Stomach (tissue), 8 donors: ENCODE measurements at regions not wholly inside any gene's neighbourhood (a gene's known extent, or its start where the extent isn't known, plus 50 kb on each side); places are given as distances from the start of the nearest gene placed in this dataset.

Source experiments
- DNase-seq, 2 donors: peaks; one replicate each; pipeline versions ENCODE4 v3.0.0 to v3.0.0-alpha.2; 2013 to 2019
- H3K27ac ChIP-seq, 5 donors: fragments of 200-600 bp in 4 of 5; sonication (generic) in 4 of 5; one replicate each; pipeline ENCODE4 v1.5.1; 2013 to 2019; ENCODE audit warnings: mild to moderate bottlenecking in 1 of 5, moderate library complexity in 1 of 5
- H3K27me3 ChIP-seq, 3 donors: fragments of 200-600 bp; sonication (generic); one replicate each; pipeline ENCODE4 v1.5.1; 2017 to 2019; ENCODE audit warnings: mixed run types in 1 of 3
- H3K36me3 ChIP-seq, 4 donors: fragments of 200-600 bp; sonication (generic); 1 replicate in 3 of 4; 2 replicates in 1 of 4; pipeline ENCODE4 v1.5.1; 2016 to 2019
- H3K4me1 ChIP-seq, 4 donors: fragments of 200-600 bp; sonication (generic); one replicate each; pipeline ENCODE4 v1.5.1; 2016 to 2019
- H3K4me3 ChIP-seq, 4 donors: fragments of 200-600 bp; sonication (generic) in 3 of 4; one replicate each; pipeline ENCODE4 v1.5.1; 2016 to 2019; ENCODE audit warnings: mild to moderate bottlenecking in 1 of 4
- H3K9me3 ChIP-seq, 4 donors: fragments of 200-600 bp; sonication (generic); one replicate each; pipeline ENCODE4 v1.5.1; 2016 to 2019
- EP300 ChIP-seq: sonication (generic); formaldehyde crosslinking; IDR thresholded peaks from one replicate; pipeline ENCODE4 v1.6.1; 2017; ENCODE audit warnings: antibody characterized with exemption
- POLR2A ChIP-seq, 4 donors: fragments of 450-650 bp; IDR thresholded peaks; one replicate each; pipeline ENCODE4 v1.6.1; 2016; ENCODE audit warnings: antibody characterized with exemption in 4 of 4, control low read depth in 2 of 4, mild to moderate bottlenecking in 1 of 4, moderate library complexity in 1 of 4
- POLR2AphosphoS5 ChIP-seq, 3 donors: sonication (generic); formaldehyde crosslinking; IDR thresholded peaks; one replicate each; pipeline ENCODE4 v1.6.1; 2016; ENCODE audit warnings: antibody characterized with exemption in 3 of 3
- WGBS, 5 donors: extraction: QIAGEN DNeasy Blood & Tissue Kit in 3 of 5; methylation state at CpG; one replicate each; pipeline versions ENCODE4 v1.1.5 to v1.1.7; 2013 to 2018; 5-methylcytosine and 5-hydroxymethylcytosine counted together
- intact Hi-C: fragments of 100-400 bp; cut with DNase I; formaldehyde crosslinking; loops from one replicate; pipeline ENCODE4 v1.15.1; 2023; ENCODE audit warnings: low total_unique reads
- TF ChIP-seq, protein P1 (sequence below), 7 experiments: fragments of 450-650 bp in 4 of 7; fragments of 200-600 bp in 3 of 7; sonication (generic) in 3 of 7; IDR thresholded peaks; one replicate each; pipeline ENCODE4 v1.5.1; 2016 to 2019; ENCODE audit warnings: antibody characterized with exemption in 7 of 7, control low read depth in 2 of 7, mild to moderate bottlenecking in 1 of 7
- donor health status: healthy with polysubstance abuse.
- donor health status: Bipolar disorder and iron deficiency.
- donor health status: healthy.

DNA sequence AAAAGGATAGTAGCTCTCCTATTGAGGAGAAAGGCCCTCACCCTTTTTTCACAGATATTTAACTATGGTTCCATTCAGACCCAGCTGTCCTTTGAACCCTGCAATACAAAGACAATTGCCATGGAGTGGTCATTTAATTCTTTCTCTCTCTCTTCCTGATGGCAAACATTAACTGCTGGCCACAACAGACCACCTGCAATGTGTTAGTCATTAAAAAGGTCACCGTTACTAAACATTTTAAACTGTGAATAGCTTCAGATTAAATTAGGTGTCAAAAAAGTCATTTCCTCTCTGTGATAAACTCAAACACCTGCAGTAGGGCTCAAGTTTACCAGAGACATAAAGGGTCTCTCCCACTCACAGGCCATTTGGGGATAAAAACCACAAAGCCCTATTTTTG lies 697.2 kb downstream of the TOX3 start:
- TF ChIP-seq POLR2AphosphoS5 (IDR thresholded peaks at IDR 0.05): no peak
- TF ChIP-seq, protein P1, sequence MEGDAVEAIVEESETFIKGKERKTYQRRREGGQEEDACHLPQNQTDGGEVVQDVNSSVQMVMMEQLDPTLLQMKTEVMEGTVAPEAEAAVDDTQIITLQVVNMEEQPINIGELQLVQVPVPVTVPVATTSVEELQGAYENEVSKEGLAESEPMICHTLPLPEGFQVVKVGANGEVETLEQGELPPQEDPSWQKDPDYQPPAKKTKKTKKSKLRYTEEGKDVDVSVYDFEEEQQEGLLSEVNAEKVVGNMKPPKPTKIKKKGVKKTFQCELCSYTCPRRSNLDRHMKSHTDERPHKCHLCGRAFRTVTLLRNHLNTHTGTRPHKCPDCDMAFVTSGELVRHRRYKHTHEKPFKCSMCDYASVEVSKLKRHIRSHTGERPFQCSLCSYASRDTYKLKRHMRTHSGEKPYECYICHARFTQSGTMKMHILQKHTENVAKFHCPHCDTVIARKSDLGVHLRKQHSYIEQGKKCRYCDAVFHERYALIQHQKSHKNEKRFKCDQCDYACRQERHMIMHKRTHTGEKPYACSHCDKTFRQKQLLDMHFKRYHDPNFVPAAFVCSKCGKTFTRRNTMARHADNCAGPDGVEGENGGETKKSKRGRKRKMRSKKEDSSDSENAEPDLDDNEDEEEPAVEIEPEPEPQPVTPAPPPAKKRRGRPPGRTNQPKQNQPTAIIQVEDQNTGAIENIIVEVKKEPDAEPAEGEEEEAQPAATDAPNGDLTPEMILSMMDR (IDR thresholded peaks at IDR 0.05): no peak
- no peak for TF ChIP-seq EP300
- TF ChIP-seq POLR2A (IDR thresholded peaks at IDR 0.05): no peak
- Histone ChIP-seq H3K4me1 (no peaks in the 10 kb centered on the region), H3K9me3 (no peaks in the 10 kb centered on the region), H3K27me3 (no peaks in the 10 kb centered on the region), H3K36me3 (no peaks in the 10 kb centered on the region), H3K4me3 (no peak overlapping the region), H3K27ac (no peak overlapping the region)
- intact Hi-C loops: no loop called here
- 74 to 95% (median 83%) methylated on average over 1 of the region's 1 CpG for WGBS, 5 donors
- no peak for DNase-seq

DNA sequence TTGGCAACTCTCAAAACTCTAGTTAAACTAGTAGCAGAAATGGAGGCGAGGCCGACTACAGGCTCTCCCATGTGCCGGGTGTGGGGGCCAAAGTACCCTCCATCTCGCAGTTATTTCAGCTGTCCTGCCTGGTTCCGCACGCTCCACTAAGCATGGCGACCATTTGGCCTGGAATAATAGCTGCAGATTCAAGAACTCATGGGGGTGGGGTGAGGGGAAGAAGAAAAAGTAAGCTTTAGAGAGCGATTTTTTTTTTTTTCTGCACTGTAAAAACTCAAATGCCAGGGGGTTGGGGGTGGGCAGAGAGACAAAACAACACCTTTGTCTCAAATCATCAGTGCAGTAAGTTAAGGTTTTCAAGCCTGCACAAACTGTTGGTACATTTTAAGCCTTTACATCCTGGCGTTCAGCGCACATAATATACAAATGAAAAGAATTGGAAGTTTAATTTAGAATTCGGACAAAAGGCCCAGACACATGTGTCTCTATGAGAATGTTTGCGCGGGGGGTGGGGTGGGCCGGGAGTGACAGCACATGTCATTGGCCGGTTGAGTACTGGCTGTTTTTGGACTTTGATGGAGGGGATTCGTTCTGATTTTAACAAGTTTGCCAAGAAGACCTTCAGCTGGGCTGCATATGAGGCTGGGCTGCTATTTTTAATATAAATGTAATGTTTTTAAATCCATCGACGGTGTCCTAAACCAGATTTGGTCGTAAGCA lies 694.7 kb upstream of the SALL1 start:
- Histone ChIP-seq H3K36me3 (no peaks in the 10 kb centered on the region), H3K27ac (no peak overlapping the region), H3K4me3 (no peak overlapping the region), H3K9me3 (no peaks in the 10 kb centered on the region), H3K4me1 (no peaks in the 10 kb centered on the region), H3K27me3 (no peaks in the 10 kb centered on the region)
- peak in 1 of 2 donors; percentile 12 for DNase-seq
- intact Hi-C loops: no loop called here
- WGBS, 5 donors: 77 to 89% (median 84%) methylated on average over 19 of the region's 19 CpGs
- TF ChIP-seq, protein P1 (IDR thresholded peaks at IDR 0.05): no peak
- TF ChIP-seq POLR2AphosphoS5 (IDR thresholded peaks at IDR 0.05) (no peak), POLR2A (IDR thresholded peaks at IDR 0.05) (no peak), EP300 (no peak)

DNA sequence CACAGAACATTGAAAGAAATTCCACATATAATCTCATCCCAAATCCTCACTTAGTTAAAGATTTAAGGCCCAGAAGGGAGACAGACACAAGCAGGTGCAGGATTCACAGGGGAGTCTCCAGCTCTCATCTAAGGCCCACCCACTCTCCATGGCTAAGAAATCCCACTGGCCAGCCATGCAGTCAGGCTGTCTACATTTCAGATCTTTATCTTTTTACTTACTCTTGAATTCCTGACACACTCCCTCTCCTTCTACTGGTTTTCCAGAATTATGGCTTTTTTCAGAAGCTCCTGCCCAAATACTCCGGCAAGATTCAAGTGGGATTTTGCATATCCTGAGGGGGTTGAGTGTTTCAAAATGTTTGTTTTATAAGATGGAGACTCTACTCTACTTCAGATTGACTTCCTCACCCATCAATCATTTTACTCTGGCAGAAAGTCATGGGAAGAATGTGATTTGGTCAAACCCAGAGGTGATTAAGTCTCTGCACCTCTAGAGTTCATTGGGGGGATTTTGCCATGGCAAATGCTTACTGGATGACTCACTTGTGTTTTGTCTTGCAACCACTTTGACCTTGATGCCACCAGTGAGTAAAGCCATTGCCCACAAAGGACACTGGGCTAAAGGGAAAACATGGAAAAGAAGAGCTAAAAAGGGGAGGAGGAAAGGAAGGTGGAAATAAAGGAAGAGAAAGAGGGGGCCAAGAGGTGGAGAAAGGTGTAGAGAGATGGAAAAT lies 688.8 kb upstream of the SALL1 start:
- no peaks in the 10 kb centered on the region for H3K27me3 ChIP-seq
- intact Hi-C loops: no loop called here
- H3K4me3 ChIP-seq: no peak overlapping the region
- no peaks in the 10 kb centered on the region for H3K36me3 ChIP-seq
- H3K27ac ChIP-seq: no peak overlapping the region
- 63 to 83% (median 72%) methylated on average over 1 of the region's 1 CpG for WGBS, 5 donors
- DNase-seq: no peak
- no peak for TF ChIP-seq POLR2A (IDR thresholded peaks at IDR 0.05)
- no peaks in the 10 kb centered on the region for H3K9me3 ChIP-seq
- no peaks in the 10 kb centered on the region for H3K4me1 ChIP-seq

- 83 to 90% (median 87%) methylated on average over 3 of the region's 3 CpGs for WGBS, 5 donors
- intact Hi-C loops: no loop called here
- Histone ChIP-seq H3K27me3 (no peaks in the 10 kb centered on the region), H3K4me3 (no peak overlapping the region), H3K9me3 (no peaks in the 10 kb centered on the region), H3K36me3 (no peaks in the 10 kb centered on the region), H3K27ac (peak overlapping the region in 4 of 5 donors; percentile 0 to 53 (median 34)), H3K4me1 (no peaks in the 10 kb centered on the region)
- DNase-seq: no peak
- no peak for TF ChIP-seq POLR2AphosphoS5 (IDR thresholded peaks at IDR 0.05)
- no peak for TF ChIP-seq EP300
- no peak for TF ChIP-seq POLR2A (IDR thresholded peaks at IDR 0.05)
- TF ChIP-seq, protein P1 (IDR thresholded peaks at IDR 0.05): no peak
Measured at GRCh38 chr16:51834794-51835193, 683.7 kb upstream of the SALL1 start.

- intact Hi-C loops: no loop called here
- 60 to 85% (median 69%) methylated on average over 10 of the region's 10 CpGs for WGBS, 5 donors
- Histone ChIP-seq H3K9me3 (no peaks in the 10 kb centered on the region), H3K27me3 (no peaks in the 10 kb centered on the region), H3K4me3 (no peak overlapping the region), H3K4me1 (no peaks in the 10 kb centered on the region), H3K36me3 (no peaks in the 10 kb centered on the region), H3K27ac (peak overlapping the region in 4 of 5 donors; percentile 0 to 53 (median 34))
- peak in 1 of 2 donors; percentile 81 for DNase-seq
- no peak for TF ChIP-seq POLR2A (IDR thresholded peaks at IDR 0.05)
- TF ChIP-seq, protein P1 (IDR thresholded peaks at IDR 0.05): no peak
- no peak for TF ChIP-seq EP300
- TF ChIP-seq POLR2AphosphoS5 (IDR thresholded peaks at IDR 0.05): no peak
Measured at GRCh38 chr16:51834133-51834532, 683.1 kb upstream of the SALL1 start.
